ENCODE measurements at regions not wholly inside any gene's neighbourhood (a gene's known extent, or its start where the extent isn't known, plus 50 kb on each side); places are given as distances from the start of the nearest gene placed in this dataset.
"Not testable (repeated sequence)": the region's sequence is repeated elsewhere in the genome, so short reads cannot be mapped to it uniquely, and the experiment has no call there.

DNA sequence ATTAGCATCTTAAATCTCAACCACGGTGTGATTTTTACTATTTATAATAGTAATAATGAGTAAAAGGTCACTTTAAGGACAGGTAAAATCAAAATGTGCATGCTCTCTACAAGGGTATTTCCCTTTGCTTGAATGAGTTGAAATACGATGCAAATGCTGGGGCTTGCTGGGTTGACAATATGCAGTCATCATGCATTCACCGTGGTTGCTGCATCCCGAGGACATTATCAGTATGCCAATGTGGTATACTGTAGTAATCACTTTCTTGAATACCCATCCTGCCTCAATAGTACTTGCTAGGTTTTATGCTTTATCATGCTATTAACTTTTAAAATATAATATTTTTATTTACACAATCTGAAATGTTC lies 637.9 kb downstream of the COL12A1 start:
- TF ChIP-seq, protein P1, sequence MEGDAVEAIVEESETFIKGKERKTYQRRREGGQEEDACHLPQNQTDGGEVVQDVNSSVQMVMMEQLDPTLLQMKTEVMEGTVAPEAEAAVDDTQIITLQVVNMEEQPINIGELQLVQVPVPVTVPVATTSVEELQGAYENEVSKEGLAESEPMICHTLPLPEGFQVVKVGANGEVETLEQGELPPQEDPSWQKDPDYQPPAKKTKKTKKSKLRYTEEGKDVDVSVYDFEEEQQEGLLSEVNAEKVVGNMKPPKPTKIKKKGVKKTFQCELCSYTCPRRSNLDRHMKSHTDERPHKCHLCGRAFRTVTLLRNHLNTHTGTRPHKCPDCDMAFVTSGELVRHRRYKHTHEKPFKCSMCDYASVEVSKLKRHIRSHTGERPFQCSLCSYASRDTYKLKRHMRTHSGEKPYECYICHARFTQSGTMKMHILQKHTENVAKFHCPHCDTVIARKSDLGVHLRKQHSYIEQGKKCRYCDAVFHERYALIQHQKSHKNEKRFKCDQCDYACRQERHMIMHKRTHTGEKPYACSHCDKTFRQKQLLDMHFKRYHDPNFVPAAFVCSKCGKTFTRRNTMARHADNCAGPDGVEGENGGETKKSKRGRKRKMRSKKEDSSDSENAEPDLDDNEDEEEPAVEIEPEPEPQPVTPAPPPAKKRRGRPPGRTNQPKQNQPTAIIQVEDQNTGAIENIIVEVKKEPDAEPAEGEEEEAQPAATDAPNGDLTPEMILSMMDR (CRISPR knock-in tag; IDR thresholded peaks at IDR 0.05) = not testable (repeated sequence)
- TF ChIP-seq RAD21 (CRISPR knock-in tag; IDR thresholded peaks at IDR 0.05); ZMAT3 (CRISPR knock-in tag; conservative IDR thresholded peaks at IDR 0.05): not testable (repeated sequence)

Measured in HepG2 (cell line).